GM12878 (cell line): ENCODE measurements at regions not wholly inside any gene's neighbourhood (a gene's known extent, or its start where the extent isn't known, plus 50 kb on each side); places are given as distances from the start of the nearest gene placed in this dataset.

Source experiments
- ATAC-seq: fragments of 200-7000 bp; cut with Tn5 transposase; 3 replicates; pipeline ENCODE4 v1.9.1; 2020; ENCODE audit warnings: mild to moderate bottlenecking, moderate library complexity
- BruUV-seq: library from RNA; stranded (reverse); fragments of 400-500 nt; replicated peaks from 2 replicates; lab custom pipeline; 2021; lab: Mats Ljungman, UMichigan
- CTCF ChIA-PET: fragments of 300-600 bp; sonication (Branson Sonifier 250); formaldehyde crosslinking; extraction: SDS; loops from one replicate; lab custom pipeline; 2021; ENCODE audit warnings: inconsistent platforms; lab: Yijun Ruan, JAX
- POLR2A ChIA-PET: fragments of 350-600 bp; formaldehyde crosslinking; extraction: SDS; loops from one replicate; lab custom pipeline; 2021; ENCODE audit warnings: inconsistent platforms; lab: Charles Lee
- RAD21 ChIA-PET: fragments of 300-600 bp; sonication (Branson Sonifier 250); formaldehyde crosslinking; loops from one replicate; lab custom pipeline; 2023; ENCODE audit warnings: antibody characterized with exemption; ENCODE audit not compliant: unreplicated experiment; lab: Charles Lee
- SMC1A ChIA-PET: fragments of 300-600 bp; sonication (Branson Sonifier 250); formaldehyde crosslinking; loops from one replicate; lab custom pipeline; 2023; ENCODE audit not compliant: unreplicated experiment, uncharacterized antibody; lab: Charles Lee
- DNase-seq: peaks from one replicate; pipeline ENCODE4 v3.0.0-alpha.2; 2011; ENCODE audit warnings: low read depth, low spot score
- FAIRE-seq: peaks from 3 replicates; lab custom pipeline; 2011; peaks lifted over from hg19 to GRCh38; lab: Jason Lieb, UNC
- H2AFZ ChIP-seq: 2 replicates; pipeline ENCODE4 v1.6.0; 2011; ENCODE audit warnings: low read depth, low read length, control low read depth; ENCODE audit not compliant: control insufficient read depth
- H3K27ac ChIP-seq: 2 replicates; pipeline ENCODE4 v1.5.1; 2011; ENCODE audit warnings: control low read depth; ENCODE audit not compliant: control insufficient read depth, insufficient read depth
- H3K27me3 ChIP-seq, 2 experiments: replicated peaks in 1 of 2; 2 replicates each; pipeline versions ENCODE4 v1.6.0 to v1.6.1; 2011; ENCODE audit warnings: low read length in 1 of 2; ENCODE audit not compliant: control insufficient read depth in 2 of 2, insufficient read depth in 2 of 2
- H3K36me3 ChIP-seq, 2 experiments: 2 replicates each; pipeline ENCODE4 v1.5.1; 2011; ENCODE audit warnings: low read length in 1 of 2; ENCODE audit not compliant: control insufficient read depth in 2 of 2, insufficient read depth in 2 of 2
- H3K4me1 ChIP-seq: 2 replicates; pipeline ENCODE4 v1.6.1; 2011; ENCODE audit warnings: mild to moderate bottlenecking, low read length, moderate library complexity, mixed read lengths; ENCODE audit not compliant: control insufficient read depth, insufficient read depth
- H3K4me2 ChIP-seq: 2 replicates; pipeline ENCODE4 v1.6.0; 2011; ENCODE audit warnings: control low read depth; ENCODE audit not compliant: control insufficient read depth, insufficient read depth
- H3K4me3 ChIP-seq: fragments of 200-600 bp; sonication (generic); 2 replicates; pipeline ENCODE4 v1.5.1; 2016
- H3K79me2 ChIP-seq: 2 replicates; pipeline ENCODE4 v1.6.0; 2011; ENCODE audit warnings: low read length; ENCODE audit not compliant: control insufficient read depth, insufficient read depth
- H3K9ac ChIP-seq: 2 replicates; pipeline ENCODE4 v1.8.0; 2011; ENCODE audit warnings: low read length, control low read depth, mixed read lengths; ENCODE audit not compliant: control insufficient read depth, insufficient read depth
- H3K9me3 ChIP-seq: replicated peaks from 3 replicates; pipeline ENCODE4 v1.5.1; 2011; ENCODE audit warnings: mild to moderate bottlenecking, low read length; ENCODE audit not compliant: control insufficient read depth, insufficient read depth
- H4K20me1 ChIP-seq: 2 replicates; pipeline ENCODE4 v1.6.0; 2011; ENCODE audit not compliant: control insufficient read depth, insufficient read depth
- BRCA1 ChIP-seq: IDR thresholded peaks from 2 replicates; pipeline ENCODE4 v1.6.1; 2011; ENCODE audit warnings: low read depth, low read length, improper control_type of control experiment
- EZH2 ChIP-seq: IDR thresholded peaks from 2 replicates; pipeline ENCODE4 v1.6.1; 2012; ENCODE audit warnings: low read depth, mild to moderate bottlenecking, control low read depth, inconsistent platforms, low read length, borderline replicate concordance; ENCODE audit not compliant: control insufficient read depth
- GATAD2B ChIP-seq: fragments of 450-650 bp; conservative IDR thresholded peaks from 2 replicates; pipeline ENCODE4 v1.6.1; 2017; ENCODE audit warnings: low read depth, mild to moderate bottlenecking, moderate library complexity
- HDAC2 ChIP-seq: fragments of 200-600 bp; sonication (generic); IDR thresholded peaks from 2 replicates; pipeline ENCODE4 v1.6.1; 2017
- IRF4 ChIP-seq: IDR thresholded peaks from 2 replicates; pipeline ENCODE4 v1.6.1; 2011; ENCODE audit warnings: low read depth, low read length
- IRF5 ChIP-seq: fragments of 450-650 bp; IDR thresholded peaks from 2 replicates; pipeline ENCODE4 v1.6.1; 2017; ENCODE audit warnings: borderline replicate concordance
- MEF2A ChIP-seq: IDR thresholded peaks from 2 replicates; pipeline ENCODE4 v1.6.1; 2011; ENCODE audit warnings: low read depth, mild to moderate bottlenecking, low read length, moderate library complexity; ENCODE audit not compliant: insufficient read depth
- MEF2B ChIP-seq: fragments of 450-650 bp; IDR thresholded peaks from 2 replicates; pipeline ENCODE4 v1.6.1; 2018; ENCODE audit warnings: mild to moderate bottlenecking, moderate library complexity; ENCODE audit not compliant: partially characterized antibody, poor library complexity, severe bottlenecking
- MYB ChIP-seq: fragments of 150-350 bp; IDR thresholded peaks from 2 replicates; pipeline ENCODE4 v1.6.1; 2014; ENCODE audit warnings: mild to moderate bottlenecking, low read depth, low read length, borderline replicate concordance
- NKRF ChIP-seq: fragments of 450-650 bp; conservative IDR thresholded peaks from 2 replicates; pipeline ENCODE4 v1.6.1; 2017; ENCODE audit warnings: mild to moderate bottlenecking, moderate library complexity
- POLR2AphosphoS2 ChIP-seq: IDR thresholded peaks from 2 replicates; pipeline ENCODE4 v1.6.1; 2011; ENCODE audit warnings: low read depth, mild to moderate bottlenecking, low read length, improper control_type of control experiment, moderate library complexity
- RELA ChIP-seq: fragments of 450-650 bp; IDR thresholded peaks from 2 replicates; pipeline ENCODE4 v1.8.0; 2014; ENCODE audit warnings: borderline replicate concordance; ENCODE audit not compliant: partially characterized antibody
- REST ChIP-seq: IDR thresholded peaks from 2 replicates; pipeline ENCODE4 v1.6.1; 2012; ENCODE audit warnings: mild to moderate bottlenecking, low read depth, low read length
- RUNX3 ChIP-seq: IDR thresholded peaks from 2 replicates; pipeline ENCODE4 v1.6.1; 2012; ENCODE audit warnings: low read length, inconsistent platforms
- TCF3 ChIP-seq: IDR thresholded peaks from 2 replicates; pipeline ENCODE4 v1.6.1; 2012; ENCODE audit warnings: low read depth, mild to moderate bottlenecking, low read length, borderline replicate concordance; ENCODE audit not compliant: insufficient read depth
- WRNIP1 ChIP-seq: IDR thresholded peaks from 2 replicates; pipeline ENCODE4 v1.6.1; 2011; ENCODE audit warnings: low read depth, low read length, improper control_type of control experiment, borderline replicate concordance
- YY1 ChIP-seq: IDR thresholded peaks from 2 replicates; pipeline ENCODE4 v1.6.1; 2011; ENCODE audit warnings: low read depth, mild to moderate bottlenecking, low read length
- WGBS: methylation state at CpG from one replicate; pipeline ENCODE4 v1.1.6; 2016; ENCODE audit warnings: low lambda C conversion rate; ENCODE audit not compliant: insufficient replicate concordance, insufficient coverage; ENCODE audit errors: missing lambda C conversion rate; 5-methylcytosine and 5-hydroxymethylcytosine counted together
- in situ Hi-C: fragments of 300-500 bp; cut with MboI; formaldehyde crosslinking; loops from 9 replicates; pipeline ENCODE4 v1.14.3; 2018; ENCODE audit warnings: mixed read lengths
- intact Hi-C: fragments of 100-400 bp; cut with micrococcal nuclease; formaldehyde crosslinking; loops from one replicate; pipeline ENCODE4 v1.14.2; 2022; ENCODE audit not compliant: unreplicated experiment

GRCh38 chr18:32577561-32577960 lies 106.9 kb upstream of the GAREM1 start:
- Histone ChIP-seq H3K9ac (no peak overlapping the region), H3K27me3 (no peaks in the 10 kb centered on the region), H3K4me1 (no peaks in the 10 kb centered on the region), H4K20me1 (no peaks in the 10 kb centered on the region), H3K4me3 (no peak overlapping the region), H3K79me2 (no peaks in the 10 kb centered on the region), H2AFZ (no peak overlapping the region), H3K36me3 (no peaks in the 10 kb centered on the region), H3K27ac (no peak overlapping the region), H3K9me3 (no peaks in the 10 kb centered on the region), H3K4me2 (no peak overlapping the region)
- SMC1A ChIA-PET: no interaction called here
- WGBS: 29% methylated on average over 2 of the region's 2 CpGs
- RAD21 ChIA-PET: no interaction called here
- TF ChIP-seq BRCA1 (no peak), RUNX3 (no peak), EZH2 (no peak), MYB (no peak), GATAD2B (no peak), WRNIP1 (no peak), IRF5 (no peak), TCF3 (no peak), NKRF (no peak), RELA (no peak), REST (no peak), POLR2AphosphoS2 (no peak), YY1 (no peak), IRF4 (no peak), HDAC2 (no peak), MEF2A (no peak), MEF2B (no peak)
- no TSS peak for BruUV-seq
- ATAC-seq (no peak), FAIRE-seq (no peak), DNase-seq (no peak)
- in situ Hi-C loops: no loop called here
- intact Hi-C loops: no loop called here
- POLR2A ChIA-PET: no interaction called here
- CTCF ChIA-PET: no interaction called here
